Activated CD8-positive, alpha-beta T cell treated with anti-CD3 and anti-CD28 coated beads for 36 hours (primary cell): ENCODE measurements at regions not wholly inside any gene's neighbourhood (a gene's known extent, or its start where the extent isn't known, plus 50 kb on each side); places are given as distances from the start of the nearest gene placed in this dataset.

Experiments
- ATAC-seq: fragments of 200-7000 bp; cut with Tn5 transposase; one replicate; pipeline ENCODE4 v1.10.0; 2021; ENCODE audit warnings: mild to moderate bottlenecking, moderate library complexity
- CTCF ChIA-PET: fragments of 350-600 bp; sonication (Branson Sonifier 250); formaldehyde crosslinking; loops from one replicate; lab custom pipeline; 2021; ENCODE audit warnings: antibody characterized with exemption; lab: Charles Lee
- POLR2A ChIA-PET: fragments of 350-600 bp; sonication (Branson Sonifier 250); formaldehyde crosslinking; loops from one replicate; lab custom pipeline; 2021; ENCODE audit warnings: antibody characterized with exemption; lab: Charles Lee
- DNase-seq: peaks from one replicate; pipeline ENCODE4 v3.0.0-alpha.2; 2020
- H3K27ac Mint-ChIP-seq: one replicate; pipeline ENCODE4 v1.8.0; 2021; ENCODE audit warnings: mild to moderate bottlenecking, mixed read lengths
- H3K27me3 Mint-ChIP-seq: one replicate; pipeline ENCODE4 v1.8.0; 2021; ENCODE audit warnings: mixed read lengths
- H3K36me3 Mint-ChIP-seq: one replicate; pipeline ENCODE4 v1.8.0; 2021; ENCODE audit warnings: low read depth, mixed read lengths
- H3K4me1 Mint-ChIP-seq: one replicate; pipeline ENCODE4 v1.8.0; 2021; ENCODE audit warnings: low read depth, mixed read lengths
- H3K4me3 Mint-ChIP-seq: one replicate; pipeline ENCODE4 v1.8.0; 2021; ENCODE audit warnings: mild to moderate bottlenecking, moderate library complexity, mixed read lengths
- H3K9me3 Mint-ChIP-seq: one replicate; pipeline ENCODE4 v1.8.0; 2021; ENCODE audit warnings: mixed read lengths
- intact Hi-C: fragments of 100-400 bp; cut with micrococcal nuclease; formaldehyde crosslinking; loops from one replicate; pipeline ENCODE4 v1.10.0; 2022
- TF ChIP-seq, protein P1 (sequence below): fragments of 200-600 bp; IDR thresholded peaks from one replicate; pipeline ENCODE4 v1.8.0; 2022; ENCODE audit warnings: antibody characterized with exemption, mild to moderate bottlenecking

GRCh38 chr4:33134366-33134765 is 2414.2 kb downstream of the PCDH7 start:
- no peaks in the 10 kb centered on the region for H3K4me1 Mint-ChIP-seq
- peaks cover 11% of the 10 kb centered on the region for H3K9me3 Mint-ChIP-seq

DNA sequence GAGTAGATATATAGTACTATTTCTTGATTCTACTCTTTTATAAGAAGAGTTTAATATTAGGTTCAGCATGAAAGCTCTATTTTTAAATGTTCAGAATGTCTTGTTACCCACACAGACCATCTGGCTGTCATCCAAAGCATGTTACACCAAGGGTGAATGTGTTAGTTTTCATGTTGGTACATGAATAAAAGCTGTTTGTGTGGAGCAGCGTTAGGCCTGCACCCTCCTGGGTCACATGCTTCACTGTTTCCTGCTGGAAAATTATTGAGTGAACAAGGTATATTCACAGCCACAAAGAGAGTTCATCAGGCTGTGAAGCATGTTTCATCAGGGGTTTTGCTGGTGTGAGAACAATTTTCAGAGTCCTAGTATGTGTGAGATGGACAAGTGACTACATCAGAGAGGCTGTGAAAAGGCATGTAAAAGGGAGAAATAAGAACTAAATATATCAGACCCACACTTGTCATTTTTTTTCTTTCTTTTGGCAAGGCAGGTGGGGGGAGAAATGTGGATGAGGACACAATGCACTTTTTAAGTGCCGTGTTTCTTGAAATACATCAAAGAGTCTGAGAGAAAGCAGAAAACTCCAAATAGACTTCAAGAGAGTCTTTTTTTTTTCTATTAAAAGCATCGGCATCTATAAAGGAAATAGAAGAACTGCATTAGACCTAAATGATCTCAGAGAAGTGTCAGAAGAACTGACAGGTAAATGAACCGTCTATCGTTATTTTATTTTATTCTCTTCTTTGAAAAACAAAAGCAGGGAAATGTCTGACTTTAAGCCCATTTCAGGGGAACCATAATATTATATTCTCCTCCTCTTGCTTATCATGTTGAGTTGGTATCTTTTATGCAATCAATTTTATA is 2429.7 kb downstream of the PCDH7 start:
- ATAC-seq = no peak
- H3K27me3 Mint-ChIP-seq = no peaks in the 10 kb centered on the region

More at GRCh38 chr4:33134366-33134765, 2414.2 kb downstream of the PCDH7 start:
- TF ChIP-seq, protein P1, sequence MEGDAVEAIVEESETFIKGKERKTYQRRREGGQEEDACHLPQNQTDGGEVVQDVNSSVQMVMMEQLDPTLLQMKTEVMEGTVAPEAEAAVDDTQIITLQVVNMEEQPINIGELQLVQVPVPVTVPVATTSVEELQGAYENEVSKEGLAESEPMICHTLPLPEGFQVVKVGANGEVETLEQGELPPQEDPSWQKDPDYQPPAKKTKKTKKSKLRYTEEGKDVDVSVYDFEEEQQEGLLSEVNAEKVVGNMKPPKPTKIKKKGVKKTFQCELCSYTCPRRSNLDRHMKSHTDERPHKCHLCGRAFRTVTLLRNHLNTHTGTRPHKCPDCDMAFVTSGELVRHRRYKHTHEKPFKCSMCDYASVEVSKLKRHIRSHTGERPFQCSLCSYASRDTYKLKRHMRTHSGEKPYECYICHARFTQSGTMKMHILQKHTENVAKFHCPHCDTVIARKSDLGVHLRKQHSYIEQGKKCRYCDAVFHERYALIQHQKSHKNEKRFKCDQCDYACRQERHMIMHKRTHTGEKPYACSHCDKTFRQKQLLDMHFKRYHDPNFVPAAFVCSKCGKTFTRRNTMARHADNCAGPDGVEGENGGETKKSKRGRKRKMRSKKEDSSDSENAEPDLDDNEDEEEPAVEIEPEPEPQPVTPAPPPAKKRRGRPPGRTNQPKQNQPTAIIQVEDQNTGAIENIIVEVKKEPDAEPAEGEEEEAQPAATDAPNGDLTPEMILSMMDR = no peak
- POLR2A ChIA-PET = no interaction called here
- CTCF ChIA-PET = no interaction called here
- H3K27ac Mint-ChIP-seq = no peak overlapping the region
- intact Hi-C loops = no loop called here
- H3K36me3 Mint-ChIP-seq = no peaks in the 10 kb centered on the region
- ATAC-seq (no peak), DNase-seq (no peak)
- H3K4me3 Mint-ChIP-seq = no peak overlapping the region
- no peaks in the 10 kb centered on the region for H3K27me3 Mint-ChIP-seq

DNA sequence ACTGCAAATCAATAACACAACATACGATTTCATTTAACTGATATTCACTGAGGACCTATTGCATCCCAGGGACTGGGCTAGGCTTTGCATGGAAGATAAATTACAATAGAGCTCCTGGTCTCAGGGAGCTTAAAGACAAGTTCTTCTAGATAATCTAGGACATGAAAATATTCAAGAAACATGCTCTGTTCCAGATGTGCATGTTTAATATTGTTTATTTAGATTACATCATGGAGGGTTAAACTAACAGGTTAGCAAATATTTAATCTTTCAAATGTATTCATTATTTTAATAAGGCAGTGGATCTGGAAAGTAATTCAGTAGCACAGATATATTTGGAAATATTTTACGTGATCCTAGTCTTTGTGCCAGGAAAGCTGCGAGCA is 2430.3 kb downstream of the PCDH7 start:
- Mint-ChIP-seq H3K4me3 (no peak overlapping the region), H3K4me1 (no peaks in the 10 kb centered on the region), H3K9me3 (peaks cover 7% of the 10 kb centered on the region), H3K27me3 (no peaks in the 10 kb centered on the region), H3K36me3 (no peaks in the 10 kb centered on the region), H3K27ac (no peak overlapping the region)
- ChIA-PET CTCF (no interaction called here), POLR2A (no interaction called here)
- intact Hi-C loops = no loop called here
- DNase-seq (no peak), ATAC-seq (no peak)
- TF ChIP-seq, protein P1 = no peak

More for the DNA sequence above, 2429.7 kb downstream of the PCDH7 start:
- intact Hi-C loops = no loop called here
- Mint-ChIP-seq H3K9me3 (peaks cover 5% of the 10 kb centered on the region), H3K36me3 (no peaks in the 10 kb centered on the region), H3K27ac (no peak overlapping the region), H3K4me1 (no peaks in the 10 kb centered on the region), H3K4me3 (no peak overlapping the region)
- ChIA-PET CTCF (no interaction called here), POLR2A (no interaction called here)
- TF ChIP-seq, protein P1 = no peak
- DNase-seq = no peak

- DNase-seq (no peak), ATAC-seq (no peak)
- no peak overlapping the region for H3K4me3 Mint-ChIP-seq
- H3K27ac Mint-ChIP-seq = no peak overlapping the region
- intact Hi-C loops = no loop called here
- ChIA-PET POLR2A (no interaction called here), CTCF (no interaction called here)
- no peaks in the 10 kb centered on the region for H3K36me3 Mint-ChIP-seq
- H3K4me1 Mint-ChIP-seq = no peaks in the 10 kb centered on the region
- TF ChIP-seq, protein P1 = no peak
- H3K27me3 Mint-ChIP-seq = no peaks in the 10 kb centered on the region
- H3K9me3 Mint-ChIP-seq = peaks cover 11% of the 10 kb centered on the region
Measured at GRCh38 chr4:33160126-33160525, 2440.0 kb downstream of the PCDH7 start.

GRCh38 chr4:33161202-33161601 is 2441.0 kb downstream of the PCDH7 start:
- intact Hi-C loops = no loop called here
- no peak for DNase-seq

More at GRCh38 chr4:33161202-33161601, 2441.0 kb downstream of the PCDH7 start:
- TF ChIP-seq, protein P1 = no peak
- Mint-ChIP-seq H3K27me3 (no peaks in the 10 kb centered on the region), H3K4me3 (no peak overlapping the region), H3K4me1 (no peaks in the 10 kb centered on the region), H3K9me3 (peaks cover 14% of the 10 kb centered on the region), H3K36me3 (no peaks in the 10 kb centered on the region), H3K27ac (no peak overlapping the region)
- no peak for ATAC-seq
- ChIA-PET POLR2A (no interaction called here), CTCF (no interaction called here)
